HCT116 (cell line): ENCODE measurements at regions not wholly inside any gene's neighbourhood (a gene's known extent, or its start where the extent isn't known, plus 50 kb on each side); places are given as distances from the start of the nearest gene placed in this dataset.

Experiments used
- ATAC-seq: fragments of 200-7000 bp; cut with Tn5 transposase; 2 replicates; pipeline ENCODE4 v1.9.1; 2020; ENCODE audit warnings: mild to moderate bottlenecking, moderate library complexity
- BruUV-seq: library from RNA; stranded (reverse); fragments of 400-500 nt; replicated peaks from 2 replicates; lab custom pipeline; 2021; lab: Mats Ljungman, UMichigan
- CTCF ChIA-PET: fragments of 300-600 bp; sonication (Branson Sonifier 250); formaldehyde crosslinking; loops from one replicate; lab custom pipeline; 2021; ENCODE audit warnings: antibody characterized with exemption; lab: Charles Lee
- POLR2A ChIA-PET: fragments of 300-600, 350-600 bp; sonication (Branson Sonifier 250); formaldehyde crosslinking; loops from one replicate; lab custom pipeline; 2021; ENCODE audit warnings: antibody characterized with exemption; lab: Charles Lee
- RAD21 ChIA-PET, 2 experiments: fragments of 300-600 bp; sonication (Branson Sonifier 250); formaldehyde crosslinking; loops; one replicate each; lab custom pipeline; 2023; ENCODE audit warnings: low total read pairs in 2 of 2; ENCODE audit not compliant: uncharacterized antibody in 2 of 2, unreplicated experiment in 2 of 2, low non-redundant PET in 1 of 2; lab: Charles Lee
- DNase-seq: peaks from one replicate; pipeline ENCODE4 v3.0.0-alpha.2; 2010; ENCODE audit warnings: low read depth, low spot score
- H2AFZ ChIP-seq: fragments of 200-600 bp; shearing (Covaris generic), sonication (generic); 2 replicates; pipeline ENCODE4 v1.6.1; 2017; ENCODE audit warnings: low read depth, mixed run types, mixed read lengths, antibody characterized with exemption, low read length; ENCODE audit not compliant: poor library complexity, severe bottlenecking
- H3K27ac ChIP-seq: 2 replicates; pipeline ENCODE4 v1.5.1; 2012; ENCODE audit warnings: low read depth, low read length
- H3K27me3 ChIP-seq: fragments of 200-600 bp; sonication (generic); 2 replicates; pipeline ENCODE4 v1.6.1; 2016; ENCODE audit warnings: mixed run types, low read length, mixed read lengths; ENCODE audit not compliant: insufficient read depth
- H3K36me3 ChIP-seq, 2 experiments: fragments of 200-500 bp in 1 of 2; fragments of 200-600 bp in 1 of 2; sonication (Bioruptor generic) in 1 of 2; sonication (generic) in 1 of 2; 2 replicates each; pipeline versions ENCODE4 v1.5.1 to v1.6.1; 2014 to 2016; ENCODE audit warnings: low read length in 2 of 2, inconsistent platforms in 1 of 2, mixed read lengths in 1 of 2, mixed run types in 1 of 2; ENCODE audit not compliant: insufficient read depth in 2 of 2, control insufficient read depth in 1 of 2
- H3K4me1 ChIP-seq, 2 experiments: fragments of 200-600 bp in 1 of 2; sonication (generic) in 1 of 2; 2 replicates each; pipeline versions ENCODE4 v1.5.1 to v1.6.1; 2012 to 2017; ENCODE audit warnings: low read length in 2 of 2, inconsistent platforms in 1 of 2, mild to moderate bottlenecking in 1 of 2, mixed read lengths in 1 of 2, mixed run types in 1 of 2, moderate library complexity in 1 of 2; ENCODE audit not compliant: insufficient read depth in 2 of 2, control insufficient read depth in 1 of 2
- H3K4me2 ChIP-seq: fragments of 200-600 bp; sonication (generic); 2 replicates; pipeline ENCODE4 v1.6.1; 2017; ENCODE audit warnings: mixed run types, low read length, mixed read lengths
- H3K4me3 ChIP-seq, 2 experiments: fragments of 200-600 bp in 1 of 2; sonication (generic) in 1 of 2; replicated peaks in 1 of 2; 2 replicates each; pipeline ENCODE4 v1.5.1; 2011 to 2016; ENCODE audit warnings: low read length in 2 of 2, control low read depth in 1 of 2, low read depth in 1 of 2, mild to moderate bottlenecking in 1 of 2, mixed read lengths in 1 of 2, mixed run types in 1 of 2
- H3K79me2 ChIP-seq: fragments of 200-600 bp; sonication (generic); 2 replicates; pipeline ENCODE4 v1.6.1; 2017; ENCODE audit warnings: mild to moderate bottlenecking, mixed run types, low read length, moderate library complexity, mixed read lengths; ENCODE audit not compliant: insufficient read depth
- H3K9ac ChIP-seq: fragments of 200-600 bp; sonication (generic); 2 replicates; pipeline ENCODE4 v1.6.1; 2016; ENCODE audit warnings: low read length, mixed read lengths
- H3K9me2 ChIP-seq: fragments of 200-600 bp; sonication (generic), shearing (Covaris generic); 2 replicates; pipeline ENCODE4 v1.6.1; 2017; ENCODE audit warnings: mixed run types, mild to moderate bottlenecking, moderate library complexity; ENCODE audit not compliant: insufficient read depth
- H3K9me3 ChIP-seq, 2 experiments: fragments of 200-500 bp in 1 of 2; fragments of 200-600 bp in 1 of 2; sonication (Bioruptor generic) in 1 of 2; sonication (generic) in 1 of 2; 2 replicates each; pipeline ENCODE4 v1.6.1; 2014 to 2017; ENCODE audit warnings: low read length in 2 of 2, mixed read lengths in 2 of 2, inconsistent platforms in 1 of 2, low read depth in 1 of 2, mild to moderate bottlenecking in 1 of 2, mixed run types in 1 of 2, moderate library complexity in 1 of 2; ENCODE audit not compliant: control insufficient read depth in 1 of 2, insufficient read depth in 1 of 2
- H4K20me1 ChIP-seq: fragments of 200-600 bp; sonication (generic), shearing (Covaris generic); 2 replicates; pipeline ENCODE4 v1.6.1; 2017; ENCODE audit warnings: mixed run types, mild to moderate bottlenecking, moderate library complexity; ENCODE audit not compliant: insufficient read depth
- CBX3 ChIP-seq: IDR thresholded peaks from 2 replicates; pipeline ENCODE4 v1.6.1; 2012; ENCODE audit warnings: low read depth
- CEBPB ChIP-seq: IDR thresholded peaks from 2 replicates; pipeline ENCODE4 v1.6.1; 2012; ENCODE audit warnings: low read depth
- EGR1 ChIP-seq: IDR thresholded peaks from 2 replicates; pipeline ENCODE4 v1.6.1; 2012; ENCODE audit warnings: low read depth
- ELF1 ChIP-seq: IDR thresholded peaks from 2 replicates; pipeline ENCODE4 v1.6.1; 2012; ENCODE audit warnings: low read depth, borderline replicate concordance
- EZH2 ChIP-seq: fragments of 200-600 bp; sonication (generic); IDR thresholded peaks from 2 replicates; pipeline ENCODE4 v1.6.1; 2017; ENCODE audit warnings: antibody characterized with exemption, mixed run types
- EZH2phosphoT487 ChIP-seq: fragments of 200-600 bp; IDR thresholded peaks from 2 replicates; pipeline ENCODE4 v1.6.1; 2018; ENCODE audit warnings: antibody characterized with exemption, borderline replicate concordance
- FOSL1 ChIP-seq: IDR thresholded peaks from 2 replicates; pipeline ENCODE4 v1.6.1; 2012; ENCODE audit warnings: low read depth
- JUND ChIP-seq: IDR thresholded peaks from 2 replicates; pipeline ENCODE4 v1.6.1; 2012
- POLR2A ChIP-seq: IDR thresholded peaks from 2 replicates; pipeline ENCODE4 v1.7.0; 2011; ENCODE audit warnings: borderline replicate concordance; ENCODE audit not compliant: insufficient read depth, insufficient read length; ENCODE audit errors: extremely low read depth
- POLR2AphosphoS5 ChIP-seq: IDR thresholded peaks from 2 replicates; pipeline ENCODE4 v1.6.1; 2011; ENCODE audit warnings: mild to moderate bottlenecking, low read depth, low read length, moderate library complexity
- RAD21 ChIP-seq: IDR thresholded peaks from 2 replicates; pipeline ENCODE4 v1.6.1; 2012; ENCODE audit warnings: low read depth, mild to moderate bottlenecking
- SIN3A ChIP-seq: IDR thresholded peaks from 2 replicates; pipeline ENCODE4 v1.6.1; 2012; ENCODE audit warnings: low read depth
- SRF ChIP-seq: IDR thresholded peaks from 2 replicates; pipeline ENCODE4 v1.6.1; 2012; ENCODE audit warnings: low read depth
- YY1 ChIP-seq: IDR thresholded peaks from 2 replicates; pipeline ENCODE4 v1.6.1; 2011; ENCODE audit warnings: low read length, low read depth, moderate library complexity, mild to moderate bottlenecking; ENCODE audit not compliant: insufficient replicate concordance; ENCODE audit errors: extremely low read depth
- ZNF274 ChIP-seq: fragments of 200-500 bp; sonication (Bioruptor generic); IDR thresholded peaks from 2 replicates; pipeline ENCODE4 v1.6.1; 2014; ENCODE audit warnings: mild to moderate bottlenecking, low read depth, low read length, inconsistent platforms
- intact Hi-C: fragments of 100-400 bp; cut with micrococcal nuclease; formaldehyde crosslinking; loops from 2 replicates; pipeline ENCODE4 v1.10.0; 2022
- TF ChIP-seq, protein P1 (sequence below): IDR thresholded peaks from 2 replicates; pipeline ENCODE4 v1.6.1; 2012
- TF ChIP-seq, protein P2 (sequence below): IDR thresholded peaks from 2 replicates; pipeline ENCODE4 v1.6.1; 2011; ENCODE audit warnings: mild to moderate bottlenecking, low read length, moderate library complexity; ENCODE audit not compliant: insufficient replicate concordance; ENCODE audit errors: extremely low read depth
- TF ChIP-seq, protein P3 (sequence below), 3 experiments: fragments of 200-600 bp in 1 of 3; sonication (generic) in 1 of 3; IDR thresholded peaks in 2 of 3; conservative IDR thresholded peaks in 1 of 3; 2 replicates each; pipeline ENCODE4 v1.5.1; 2012 to 2017; ENCODE audit warnings: low read depth in 2 of 3, low read length in 2 of 3, antibody characterized with exemption in 1 of 3, borderline replicate concordance in 1 of 3, control low read depth in 1 of 3, mild to moderate bottlenecking in 1 of 3, mixed read lengths in 1 of 3, mixed run types in 1 of 3, moderate library complexity in 1 of 3; ENCODE audit not compliant: insufficient read depth in 1 of 3
- TF ChIP-seq, protein P4 (sequence below): IDR thresholded peaks from 2 replicates; pipeline ENCODE4 v1.6.1; 2012
- TF ChIP-seq, protein P5 (sequence below): IDR thresholded peaks from 2 replicates; pipeline ENCODE4 v1.6.1; 2012; ENCODE audit warnings: low read depth

DNA sequence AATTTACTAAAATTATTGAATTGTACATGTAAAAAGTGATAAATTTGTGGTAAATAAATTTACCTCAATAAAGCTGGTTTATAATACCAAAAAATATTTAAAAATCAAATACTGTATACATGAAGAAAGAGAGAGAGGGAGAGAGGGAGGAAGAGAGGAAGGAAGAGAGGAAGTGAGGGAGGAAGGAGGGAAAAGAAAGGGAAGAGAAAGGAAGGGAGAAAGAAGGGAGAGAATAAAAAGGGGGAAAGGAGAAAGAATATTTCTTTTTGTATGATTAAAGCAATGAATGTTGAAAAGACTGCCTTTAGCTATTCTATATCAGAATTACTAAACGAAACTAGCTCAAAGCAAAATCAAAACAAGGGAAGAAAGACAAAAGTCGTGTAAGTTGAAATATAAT lies 150.0 kb downstream of the LRIG2 start:
- no peak for ATAC-seq
- CTCF ChIA-PET: no interaction called here
- intact Hi-C loops: no loop called here

More for the DNA sequence above, 150.0 kb downstream of the LRIG2 start:
- Histone ChIP-seq H3K4me2 (no peak overlapping the region), H3K27ac (no peak overlapping the region), H3K4me1 (no peaks in the 10 kb centered on the region), H2AFZ (no peak overlapping the region), H3K9ac (no peak overlapping the region), H4K20me1 (no peaks in the 10 kb centered on the region), H3K9me2 (no peaks in the 10 kb centered on the region), H3K9me3 (no peaks in the 10 kb centered on the region), H3K36me3 (no peaks in the 10 kb centered on the region), H3K79me2 (no peaks in the 10 kb centered on the region)
- ChIA-PET POLR2A (no interaction called here), RAD21 (no interaction called here)
- DNase-seq: no peak
- BruUV-seq: no TSS peak
- TF ChIP-seq, protein P1, sequence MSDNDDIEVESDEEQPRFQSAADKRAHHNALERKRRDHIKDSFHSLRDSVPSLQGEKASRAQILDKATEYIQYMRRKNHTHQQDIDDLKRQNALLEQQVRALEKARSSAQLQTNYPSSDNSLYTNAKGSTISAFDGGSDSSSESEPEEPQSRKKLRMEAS: no peak
- TF ChIP-seq ZNF274: no peak
- no peak for TF ChIP-seq POLR2A
- TF ChIP-seq, protein P2, sequence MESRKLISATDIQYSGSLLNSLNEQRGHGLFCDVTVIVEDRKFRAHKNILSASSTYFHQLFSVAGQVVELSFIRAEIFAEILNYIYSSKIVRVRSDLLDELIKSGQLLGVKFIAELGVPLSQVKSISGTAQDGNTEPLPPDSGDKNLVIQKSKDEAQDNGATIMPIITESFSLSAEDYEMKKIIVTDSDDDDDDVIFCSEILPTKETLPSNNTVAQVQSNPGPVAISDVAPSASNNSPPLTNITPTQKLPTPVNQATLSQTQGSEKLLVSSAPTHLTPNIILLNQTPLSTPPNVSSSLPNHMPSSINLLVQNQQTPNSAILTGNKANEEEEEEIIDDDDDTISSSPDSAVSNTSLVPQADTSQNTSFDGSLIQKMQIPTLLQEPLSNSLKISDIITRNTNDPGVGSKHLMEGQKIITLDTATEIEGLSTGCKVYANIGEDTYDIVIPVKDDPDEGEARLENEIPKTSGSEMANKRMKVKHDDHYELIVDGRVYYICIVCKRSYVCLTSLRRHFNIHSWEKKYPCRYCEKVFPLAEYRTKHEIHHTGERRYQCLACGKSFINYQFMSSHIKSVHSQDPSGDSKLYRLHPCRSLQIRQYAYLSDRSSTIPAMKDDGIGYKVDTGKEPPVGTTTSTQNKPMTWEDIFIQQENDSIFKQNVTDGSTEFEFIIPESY: no peak
- TF ChIP-seq CEBPB: no peak
- TF ChIP-seq, protein P3, sequence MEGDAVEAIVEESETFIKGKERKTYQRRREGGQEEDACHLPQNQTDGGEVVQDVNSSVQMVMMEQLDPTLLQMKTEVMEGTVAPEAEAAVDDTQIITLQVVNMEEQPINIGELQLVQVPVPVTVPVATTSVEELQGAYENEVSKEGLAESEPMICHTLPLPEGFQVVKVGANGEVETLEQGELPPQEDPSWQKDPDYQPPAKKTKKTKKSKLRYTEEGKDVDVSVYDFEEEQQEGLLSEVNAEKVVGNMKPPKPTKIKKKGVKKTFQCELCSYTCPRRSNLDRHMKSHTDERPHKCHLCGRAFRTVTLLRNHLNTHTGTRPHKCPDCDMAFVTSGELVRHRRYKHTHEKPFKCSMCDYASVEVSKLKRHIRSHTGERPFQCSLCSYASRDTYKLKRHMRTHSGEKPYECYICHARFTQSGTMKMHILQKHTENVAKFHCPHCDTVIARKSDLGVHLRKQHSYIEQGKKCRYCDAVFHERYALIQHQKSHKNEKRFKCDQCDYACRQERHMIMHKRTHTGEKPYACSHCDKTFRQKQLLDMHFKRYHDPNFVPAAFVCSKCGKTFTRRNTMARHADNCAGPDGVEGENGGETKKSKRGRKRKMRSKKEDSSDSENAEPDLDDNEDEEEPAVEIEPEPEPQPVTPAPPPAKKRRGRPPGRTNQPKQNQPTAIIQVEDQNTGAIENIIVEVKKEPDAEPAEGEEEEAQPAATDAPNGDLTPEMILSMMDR (IDR thresholded peaks at IDR 0.05 in 2 of 3, conservative IDR thresholded peaks at IDR 0.05 in 1 of 3; ENCODE audit: borderline replicate concordance in 1 of 3, insufficient read depth in 1 of 3, low read depth in 2 of 3, low read length in 2 of 3): no peak
- no peak for TF ChIP-seq SRF
- TF ChIP-seq POLR2AphosphoS5: no peak
- TF ChIP-seq JUND: no peak
- no peak for TF ChIP-seq EZH2
- TF ChIP-seq EGR1: no peak
- TF ChIP-seq, protein P4, sequence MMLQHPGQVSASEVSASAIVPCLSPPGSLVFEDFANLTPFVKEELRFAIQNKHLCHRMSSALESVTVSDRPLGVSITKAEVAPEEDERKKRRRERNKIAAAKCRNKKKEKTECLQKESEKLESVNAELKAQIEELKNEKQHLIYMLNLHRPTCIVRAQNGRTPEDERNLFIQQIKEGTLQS: no peak
- TF ChIP-seq, protein P5, sequence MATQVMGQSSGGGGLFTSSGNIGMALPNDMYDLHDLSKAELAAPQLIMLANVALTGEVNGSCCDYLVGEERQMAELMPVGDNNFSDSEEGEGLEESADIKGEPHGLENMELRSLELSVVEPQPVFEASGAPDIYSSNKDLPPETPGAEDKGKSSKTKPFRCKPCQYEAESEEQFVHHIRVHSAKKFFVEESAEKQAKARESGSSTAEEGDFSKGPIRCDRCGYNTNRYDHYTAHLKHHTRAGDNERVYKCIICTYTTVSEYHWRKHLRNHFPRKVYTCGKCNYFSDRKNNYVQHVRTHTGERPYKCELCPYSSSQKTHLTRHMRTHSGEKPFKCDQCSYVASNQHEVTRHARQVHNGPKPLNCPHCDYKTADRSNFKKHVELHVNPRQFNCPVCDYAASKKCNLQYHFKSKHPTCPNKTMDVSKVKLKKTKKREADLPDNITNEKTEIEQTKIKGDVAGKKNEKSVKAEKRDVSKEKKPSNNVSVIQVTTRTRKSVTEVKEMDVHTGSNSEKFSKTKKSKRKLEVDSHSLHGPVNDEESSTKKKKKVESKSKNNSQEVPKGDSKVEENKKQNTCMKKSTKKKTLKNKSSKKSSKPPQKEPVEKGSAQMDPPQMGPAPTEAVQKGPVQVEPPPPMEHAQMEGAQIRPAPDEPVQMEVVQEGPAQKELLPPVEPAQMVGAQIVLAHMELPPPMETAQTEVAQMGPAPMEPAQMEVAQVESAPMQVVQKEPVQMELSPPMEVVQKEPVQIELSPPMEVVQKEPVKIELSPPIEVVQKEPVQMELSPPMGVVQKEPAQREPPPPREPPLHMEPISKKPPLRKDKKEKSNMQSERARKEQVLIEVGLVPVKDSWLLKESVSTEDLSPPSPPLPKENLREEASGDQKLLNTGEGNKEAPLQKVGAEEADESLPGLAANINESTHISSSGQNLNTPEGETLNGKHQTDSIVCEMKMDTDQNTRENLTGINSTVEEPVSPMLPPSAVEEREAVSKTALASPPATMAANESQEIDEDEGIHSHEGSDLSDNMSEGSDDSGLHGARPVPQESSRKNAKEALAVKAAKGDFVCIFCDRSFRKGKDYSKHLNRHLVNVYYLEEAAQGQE: no peak
- no peak for TF ChIP-seq EZH2phosphoT487
- no peak for TF ChIP-seq ELF1
- no peak for TF ChIP-seq RAD21
- TF ChIP-seq SIN3A: no peak
- no peak for TF ChIP-seq FOSL1
- no peak for TF ChIP-seq YY1
- no peak for TF ChIP-seq CBX3
- TF ChIP-seq, all 23 proteins: peak for 0
- Histone ChIP-seq H3K4me3 (no peak overlapping the region), H3K27me3 (no peaks in the 10 kb centered on the region)
